ENCODE measurements at regions not wholly inside any gene's neighbourhood (a gene's known extent, or its start where the extent isn't known, plus 50 kb on each side); places are given as distances from the start of the nearest gene placed in this dataset.
"Not testable (repeated sequence)": the region's sequence is repeated elsewhere in the genome, so short reads cannot be mapped to it uniquely, and the experiment has no call there.

DNA sequence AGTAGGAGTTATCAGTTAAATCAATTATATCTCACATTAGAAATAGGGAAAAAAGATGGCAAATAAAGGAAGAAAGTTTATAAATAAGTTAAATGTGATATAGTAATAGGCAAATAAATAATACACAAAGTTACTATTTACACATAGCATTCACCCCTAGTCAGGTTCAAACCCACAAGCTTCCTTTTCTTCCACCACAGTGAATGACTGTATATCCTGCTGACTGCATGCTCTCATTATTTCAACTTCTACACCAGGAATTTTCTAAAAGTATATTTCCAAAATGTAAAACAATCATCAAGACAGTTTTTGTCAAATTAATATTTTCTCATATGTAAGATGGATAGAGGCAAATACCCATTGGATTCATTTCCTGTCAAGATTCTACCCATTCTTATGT, 548.6 kb upstream of the SLITRK5 start:
- DNase-seq = no peak

DNA sequence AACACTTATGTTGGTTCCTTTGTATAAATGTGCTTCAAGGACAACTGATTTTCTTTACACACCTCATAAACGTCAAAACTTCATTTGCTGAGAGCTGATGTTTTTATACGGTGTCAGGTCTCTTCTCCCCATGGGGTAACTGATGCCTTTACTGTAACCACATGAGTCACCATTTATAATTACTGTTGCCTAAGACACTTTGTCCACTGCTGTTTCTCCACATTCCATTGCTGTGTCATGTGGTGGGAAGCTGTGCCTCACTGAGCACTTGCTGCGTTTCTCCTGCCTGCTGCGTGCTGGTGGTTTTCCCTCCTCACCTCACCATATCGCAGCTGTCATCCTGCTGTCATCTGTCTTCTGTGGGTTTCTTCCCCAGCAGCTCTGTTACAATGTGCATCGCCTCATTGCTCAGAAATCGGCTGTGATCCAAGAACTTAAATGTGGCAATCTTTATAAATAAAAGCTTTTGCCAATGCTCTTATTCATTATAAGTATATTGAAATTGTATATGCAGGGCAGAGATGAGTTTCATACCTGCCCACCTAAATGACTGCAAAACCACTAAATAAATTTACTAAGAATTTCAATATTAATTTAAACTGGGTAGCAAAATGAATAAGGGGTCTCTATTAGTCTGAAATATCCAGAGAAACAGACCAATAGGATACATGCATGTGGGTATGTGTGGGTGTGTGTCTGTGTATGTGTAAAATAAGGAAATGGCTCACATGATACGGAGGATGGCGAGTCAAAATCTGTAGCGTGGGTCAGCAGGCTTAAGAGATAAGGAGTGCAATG, 547.0 kb upstream of the SLITRK5 start:
- DNase-seq = no peak

DNA sequence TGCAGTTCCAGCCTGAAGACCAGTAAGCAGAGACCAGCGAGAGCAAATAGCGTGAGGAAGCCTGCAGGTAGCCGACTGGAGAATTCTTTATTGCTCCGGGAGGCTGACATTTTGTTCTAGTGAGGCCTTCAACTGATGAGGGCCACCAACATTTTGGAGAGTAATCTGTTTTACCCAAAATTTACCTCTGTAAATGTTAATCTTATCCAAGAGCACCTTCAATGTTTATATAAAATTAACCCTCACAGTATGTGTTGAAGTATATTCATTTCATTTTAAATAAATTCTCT, 546.4 kb upstream of the SLITRK5 start:
- DNase-seq = no peak

DNA sequence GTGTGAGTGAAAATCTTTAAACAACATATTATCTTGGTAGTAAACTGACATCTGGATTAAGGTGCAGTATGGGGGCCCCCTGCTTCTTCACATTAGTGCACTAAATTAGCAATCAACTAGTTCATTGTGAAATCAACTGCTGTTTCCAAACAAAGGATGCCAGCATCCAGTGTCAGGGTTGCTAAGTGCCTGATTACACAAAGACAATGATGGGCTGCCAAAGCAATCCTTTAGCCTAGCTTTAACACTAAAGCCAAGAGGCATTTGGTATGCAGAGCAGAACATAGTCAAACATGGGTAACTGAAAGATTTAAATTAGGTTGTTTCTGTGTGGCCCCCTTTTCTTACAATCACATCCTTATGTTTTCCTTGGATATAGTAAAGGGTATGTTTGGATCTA, 543.1 kb upstream of the SLITRK5 start:
- no peak for DNase-seq

DNA sequence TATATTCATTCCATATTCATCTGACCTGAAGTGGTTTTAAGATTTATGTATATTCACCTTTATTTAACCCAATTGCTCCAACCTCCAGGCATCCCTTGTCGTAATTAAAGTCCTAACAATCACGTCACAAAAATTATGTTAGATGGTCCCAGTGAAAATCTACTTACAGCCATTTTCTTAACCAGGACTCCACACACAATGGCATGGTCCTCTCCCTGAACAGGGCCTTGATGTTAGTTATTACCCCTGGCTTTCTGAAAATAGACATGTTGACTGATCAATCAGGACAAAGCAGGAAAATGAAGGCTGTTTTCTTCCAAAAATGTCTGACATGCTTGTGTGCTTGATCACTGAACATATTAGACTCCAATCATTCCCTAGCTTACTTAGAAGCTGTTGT, 542.7 kb upstream of the SLITRK5 start:
- DNase-seq = no peak

DNA sequence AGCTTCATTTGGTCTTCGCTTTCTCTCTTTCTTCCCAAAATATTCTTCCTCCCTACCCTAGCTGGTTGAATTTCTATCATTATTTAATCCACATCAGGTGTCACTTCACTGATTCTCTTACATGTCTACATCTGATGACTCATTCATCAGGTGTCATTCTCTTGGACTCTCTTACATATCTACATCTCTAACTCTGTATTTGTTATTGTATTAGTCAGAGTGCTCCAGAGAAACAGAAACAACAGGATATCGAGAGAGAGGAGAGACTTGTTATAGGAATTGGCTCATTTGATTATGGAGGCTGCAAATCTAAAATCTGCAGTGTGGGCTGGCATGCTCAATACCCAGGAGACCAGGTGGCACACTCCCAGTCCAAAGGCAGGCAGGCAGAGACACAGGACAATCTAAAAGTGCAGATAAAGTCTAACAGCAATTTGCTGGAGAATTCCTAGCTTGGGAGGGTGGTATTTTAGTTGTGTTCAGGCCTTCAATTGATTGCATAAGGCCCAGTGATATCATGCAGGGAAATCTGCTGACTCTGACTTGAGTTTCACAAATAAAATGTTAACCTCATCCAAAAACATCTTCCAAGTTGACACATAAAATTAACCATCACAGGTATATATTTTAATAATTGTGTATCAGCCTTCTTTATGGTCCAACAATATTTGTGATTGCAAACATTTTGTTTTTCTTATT, 541.4 kb upstream of the SLITRK5 start:
- no peak for DNase-seq

DNA sequence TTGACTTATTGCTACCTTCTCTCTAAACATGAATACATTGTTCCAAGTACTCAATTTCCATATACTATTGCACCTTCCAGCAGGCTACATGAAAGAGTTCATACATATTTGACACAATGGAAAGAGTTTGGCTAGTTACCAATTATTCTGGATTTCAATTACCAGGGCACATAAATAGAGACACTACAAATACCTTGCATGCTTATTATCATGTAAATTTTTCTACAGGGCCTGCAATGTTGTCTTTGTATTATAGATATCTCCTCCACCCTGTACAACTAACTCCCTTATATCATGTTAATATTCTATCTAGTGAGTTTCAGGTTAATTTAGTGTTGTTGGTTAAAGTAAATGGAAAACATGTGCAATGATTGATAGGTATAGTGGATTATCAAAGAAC, 540.7 kb upstream of the SLITRK5 start:
- no peak for DNase-seq

DNA sequence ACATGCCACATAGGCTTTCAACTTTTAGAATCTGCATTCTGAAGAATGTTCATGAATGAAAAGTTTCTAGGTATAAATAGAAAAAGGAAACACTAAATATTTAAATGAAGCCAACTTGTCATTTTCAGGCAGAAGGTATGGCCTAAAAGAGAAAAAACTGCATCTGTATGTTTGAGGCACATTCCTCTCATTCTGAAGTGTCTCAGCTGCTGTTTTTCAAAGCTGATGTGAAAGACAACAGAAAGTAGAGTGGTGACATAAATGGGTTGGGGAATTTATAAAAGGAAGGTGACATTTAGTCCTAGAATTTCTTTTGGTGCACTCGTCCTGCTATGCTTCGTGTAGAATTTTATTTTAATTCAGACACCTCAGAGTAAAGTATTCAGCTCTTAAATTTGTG, 539.6 kb upstream of the SLITRK5 start:
- no peak for DNase-seq

DNA sequence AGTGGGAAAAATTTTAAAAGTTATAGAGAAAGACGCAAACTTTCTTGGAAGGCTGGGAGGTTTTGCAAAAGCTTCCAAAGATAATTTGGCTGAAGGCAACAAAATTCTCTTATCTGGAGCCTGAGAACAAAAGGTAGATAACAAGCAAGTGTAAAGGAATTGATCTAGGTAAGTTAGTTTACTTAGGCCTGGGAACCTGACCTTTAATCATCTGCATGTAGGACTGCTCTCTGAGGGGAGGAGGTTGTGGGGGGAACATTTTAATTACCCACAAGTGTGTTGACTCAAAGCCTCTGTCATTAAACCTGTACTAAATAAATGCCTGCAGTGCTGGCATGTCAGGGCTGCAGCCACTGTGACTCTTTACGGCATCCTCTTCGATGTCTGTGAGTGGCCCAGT, 532.3 kb upstream of the SLITRK5 start:
- DNase-seq = no peak

DNA sequence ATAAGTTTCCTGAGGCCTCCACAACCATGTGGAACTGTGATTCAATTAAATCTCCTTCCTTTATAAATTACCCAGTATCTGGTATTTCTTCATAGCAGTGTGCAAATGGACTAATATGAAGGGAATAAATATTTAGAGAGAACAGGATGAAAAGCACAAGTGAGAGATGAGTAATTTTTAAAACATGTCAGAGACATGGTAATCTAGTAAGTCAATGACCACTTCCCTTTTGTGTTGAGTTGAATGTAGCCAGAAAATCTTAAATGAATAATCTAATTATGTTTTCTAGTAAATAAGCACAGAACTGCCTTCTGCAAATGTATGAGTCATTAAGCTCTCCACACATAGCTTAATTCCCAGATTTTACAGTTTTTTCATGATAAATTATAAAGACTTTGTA, 524.1 kb upstream of the SLITRK5 start:
- DNase-seq = no peak

DNA sequence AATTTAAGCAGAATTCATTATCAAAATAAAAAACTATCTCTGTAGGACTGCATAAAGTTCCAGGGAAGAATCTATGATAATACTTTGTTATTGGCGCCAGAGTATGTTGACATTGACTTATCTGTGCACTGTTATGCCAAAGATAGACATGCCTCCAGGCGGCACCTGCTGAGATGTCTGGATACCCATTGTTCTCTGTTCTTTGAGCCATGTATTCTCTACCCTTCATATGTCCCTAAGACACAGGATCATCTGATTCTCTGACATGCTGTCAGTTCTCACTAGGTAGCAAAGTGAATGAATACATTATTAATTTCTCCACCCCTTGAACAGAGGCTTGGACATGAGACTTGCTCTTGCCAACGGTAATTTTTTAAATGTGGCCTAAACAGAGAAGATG, 517.8 kb upstream of the SLITRK5 start:
- DNase-seq = no peak

DNA sequence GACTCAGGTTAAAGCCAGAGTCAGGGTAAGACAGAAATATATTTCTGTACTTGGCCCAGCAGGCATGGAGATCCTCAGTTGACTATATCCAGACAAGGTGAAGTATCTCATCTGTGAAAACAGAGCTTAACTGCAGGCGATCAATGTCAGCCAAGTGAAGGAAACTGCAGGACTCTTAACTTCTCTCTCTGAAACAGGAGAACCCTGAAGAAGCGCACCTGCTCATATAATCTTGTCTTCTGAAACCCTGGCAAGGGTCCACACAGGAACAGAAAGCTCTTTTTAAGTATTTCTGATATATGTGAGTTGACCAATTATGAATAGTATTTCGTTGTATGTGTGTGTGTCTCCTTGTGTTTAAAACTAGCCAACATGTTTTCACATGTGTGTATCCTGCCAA, 504.8 kb upstream of the SLITRK5 start:
- DNase-seq = no peak

DNA sequence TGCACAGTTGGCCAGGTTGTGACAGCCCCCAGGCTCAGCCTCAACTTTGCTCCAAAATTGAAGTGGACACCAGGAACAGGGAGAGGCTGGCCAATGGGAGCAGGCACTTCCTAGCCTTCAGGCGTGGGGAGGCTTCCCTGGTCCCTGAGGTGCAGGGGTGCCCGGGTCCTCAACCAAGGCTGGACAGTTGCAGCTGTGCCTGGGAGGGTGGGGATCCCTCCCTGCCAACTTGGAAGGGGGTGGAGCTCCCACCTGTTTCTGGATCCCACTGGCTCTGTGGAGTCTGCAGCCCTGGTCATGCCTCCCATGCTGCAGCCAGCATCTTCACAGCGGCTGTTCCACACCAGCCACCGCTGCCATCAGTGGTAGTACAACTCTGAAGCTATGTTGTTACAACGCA, 502.8 kb upstream of the SLITRK5 start:
- DNase-seq = no peak

DNA sequence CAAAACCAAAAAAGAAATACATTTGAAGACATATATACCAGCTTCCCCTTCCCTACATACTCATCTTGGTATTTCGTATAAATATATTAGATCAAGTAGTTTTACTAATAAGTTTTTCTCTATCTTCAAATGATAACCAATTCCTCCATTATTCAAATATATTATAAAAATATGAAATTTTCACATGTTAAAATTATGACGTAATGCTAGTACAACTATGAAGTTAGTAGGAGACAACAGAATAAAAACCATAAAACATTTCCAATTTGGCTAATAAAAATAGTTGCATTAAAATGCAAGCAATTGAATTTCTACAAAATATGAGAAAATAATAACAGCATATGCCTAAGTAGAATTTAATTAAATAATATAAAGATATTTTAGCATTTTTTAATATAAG, 501.8 kb upstream of the SLITRK5 start:
- DNase-seq = no peak

DNA sequence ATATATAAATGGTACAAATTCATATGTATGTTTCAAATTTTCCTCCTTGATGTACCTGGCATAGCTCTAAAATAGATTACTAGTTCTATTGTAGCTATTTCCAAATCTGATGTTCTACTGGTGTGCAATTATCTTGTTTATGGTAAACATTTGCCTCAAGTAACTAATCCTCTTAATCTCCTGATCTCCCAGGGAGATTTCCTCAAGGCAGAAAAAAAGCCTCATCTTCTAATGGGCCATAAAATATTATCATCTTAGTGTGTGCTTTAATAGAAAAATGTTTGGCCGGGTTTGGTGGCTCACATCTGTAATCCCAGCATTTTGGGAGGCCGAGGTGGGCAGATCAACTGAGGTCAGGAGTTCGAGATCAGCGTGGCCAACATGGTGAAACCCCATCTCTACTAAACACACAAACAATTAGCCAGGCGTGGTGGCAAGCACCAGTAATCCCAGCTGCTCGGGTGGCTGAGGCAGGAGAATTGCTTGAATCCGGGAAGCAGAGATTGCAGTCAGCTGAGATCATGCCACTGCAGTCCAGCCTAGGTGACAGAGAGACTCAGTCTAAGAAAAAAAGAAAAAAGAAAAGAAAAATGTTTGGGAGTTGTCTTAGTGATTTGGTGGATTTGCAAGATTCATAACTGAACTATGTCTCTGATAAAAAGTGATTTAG, 498.9 kb upstream of the SLITRK5 start:
- no peak for DNase-seq

DNA sequence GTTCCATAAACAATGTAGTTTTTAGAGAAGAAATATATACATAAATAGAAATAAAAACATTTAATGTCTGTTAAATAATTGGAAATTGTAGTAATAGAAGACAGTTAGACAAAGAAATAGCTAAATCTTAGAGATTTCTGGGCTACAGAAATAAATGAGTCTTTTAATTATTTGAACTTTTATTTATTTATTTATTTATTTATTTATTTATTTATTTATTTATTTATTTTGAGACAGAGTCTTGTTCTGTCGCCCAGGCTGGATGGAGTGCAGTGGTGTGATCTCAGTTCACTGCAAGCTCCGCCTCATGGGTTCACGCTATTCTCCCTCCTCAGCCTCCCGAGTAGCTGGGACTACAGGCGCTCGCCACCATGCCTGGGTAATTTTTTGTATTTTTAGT, 486.0 kb upstream of the SLITRK5 start:
- not testable (repeated sequence) for DNase-seq

DNA sequence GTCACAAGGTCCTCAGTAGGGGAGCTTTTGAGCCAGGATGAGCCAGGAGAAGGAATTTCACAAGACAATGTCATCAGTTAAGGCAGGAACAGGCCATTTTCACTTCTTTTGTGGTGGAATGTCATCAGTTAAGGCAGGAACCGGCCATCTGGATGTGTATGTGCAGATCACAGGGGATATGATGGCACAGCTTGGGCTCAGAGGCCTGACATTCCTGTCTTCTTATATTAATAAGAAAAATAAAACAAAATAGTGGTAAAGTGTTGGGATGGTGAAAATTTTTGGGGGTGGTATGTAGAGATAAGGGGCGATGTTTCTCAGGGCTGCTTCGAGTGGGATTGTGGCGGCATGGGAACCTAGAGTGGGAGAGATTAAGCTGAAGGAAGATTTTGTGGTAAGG, 484.5 kb upstream of the SLITRK5 start:
- DNase-seq = not testable (repeated sequence)

DNA sequence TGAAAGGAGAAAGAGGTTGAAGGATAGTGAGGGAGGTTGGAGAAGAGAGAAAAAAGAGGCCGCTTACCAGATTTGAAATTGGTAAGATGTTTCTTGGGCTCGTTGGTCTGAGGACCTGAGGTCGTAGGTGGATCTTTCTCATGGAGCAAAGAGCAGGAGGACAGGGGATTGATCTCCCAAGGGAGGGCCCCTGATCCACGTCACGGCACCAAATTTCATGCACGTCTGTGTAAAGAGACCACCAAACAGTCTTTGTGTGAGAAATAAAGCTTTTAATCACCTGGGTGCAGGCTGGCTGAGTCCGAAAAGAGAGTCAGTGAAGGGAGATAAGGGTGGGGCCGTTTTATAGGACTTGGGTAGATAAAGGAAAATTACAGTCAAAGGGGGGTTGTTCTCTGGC, 479.7 kb upstream of the SLITRK5 start:
- DNase-seq = not testable (repeated sequence)

DNA sequence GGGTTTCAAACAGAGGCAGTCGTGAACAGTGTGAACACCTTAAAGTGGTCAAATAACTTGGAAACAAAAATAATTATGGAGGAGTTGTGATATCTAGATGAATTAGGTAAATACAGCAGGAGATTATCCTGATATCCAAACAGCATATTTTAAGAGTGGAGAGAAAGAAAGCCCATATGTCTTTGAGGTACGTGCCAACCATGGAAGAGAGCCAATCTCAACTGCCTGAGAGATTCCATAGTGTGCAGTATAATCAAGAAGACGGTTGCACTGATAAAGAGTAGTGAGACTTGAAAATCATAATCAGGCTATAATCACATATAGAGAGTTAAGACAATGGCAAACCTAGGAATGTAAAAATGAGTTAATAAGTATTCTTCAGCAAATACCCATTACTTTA, 472.8 kb upstream of the SLITRK5 start:
- DNase-seq = no peak

DNA sequence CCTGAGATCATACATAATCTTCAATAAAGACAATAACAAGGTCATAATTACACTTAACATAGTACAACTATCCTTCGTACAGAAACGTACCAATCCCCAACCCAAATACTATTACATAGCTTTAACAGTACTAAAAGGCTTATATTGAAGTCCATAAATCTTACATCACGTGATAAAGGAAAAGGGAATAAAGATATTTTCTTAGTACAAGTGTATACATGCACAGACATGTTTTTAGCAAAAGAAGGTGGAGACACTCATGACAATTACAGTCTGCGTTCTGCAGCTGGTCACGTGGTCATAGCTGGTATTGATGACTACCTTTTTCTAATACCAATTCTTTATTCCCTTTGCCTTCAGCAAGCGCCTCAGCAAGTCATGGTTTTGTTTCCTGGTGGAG, 464.5 kb upstream of the SLITRK5 start:
- no peak for DNase-seq

DNA sequence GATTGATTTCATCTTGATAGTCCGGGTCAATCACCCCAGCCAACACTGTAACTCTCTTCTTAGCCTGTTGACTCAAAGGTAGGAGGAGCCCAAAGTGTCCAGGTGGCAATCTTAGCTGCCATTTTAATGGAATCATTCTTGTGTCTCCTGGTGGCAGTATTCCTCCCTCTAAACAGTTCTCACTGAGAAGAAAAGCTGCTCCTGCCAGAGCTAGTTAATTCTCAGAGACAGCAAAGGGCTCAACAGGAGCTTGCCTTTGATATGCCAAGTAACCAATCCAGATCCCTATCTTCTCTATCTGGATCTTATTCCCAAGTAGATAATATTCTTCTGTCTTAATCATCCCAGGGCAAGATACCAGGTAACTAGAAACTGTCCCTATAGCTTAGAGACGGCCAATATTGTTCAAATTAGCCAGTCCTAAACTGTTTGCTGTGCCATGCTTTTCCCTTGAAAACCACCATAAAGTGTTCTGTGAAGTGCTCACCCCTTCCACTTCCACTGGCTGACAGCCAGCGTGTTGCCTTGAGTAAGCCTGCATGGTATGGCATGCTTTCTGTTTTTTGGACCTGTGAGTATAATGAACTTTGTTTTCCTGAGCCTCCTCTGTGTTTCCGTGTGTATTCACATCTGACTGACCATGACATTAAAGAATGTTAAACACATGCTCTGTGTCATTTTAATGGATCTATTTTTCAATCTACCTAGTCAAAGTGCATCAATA, 463.7 kb upstream of the SLITRK5 start:
- no peak for DNase-seq

DNA sequence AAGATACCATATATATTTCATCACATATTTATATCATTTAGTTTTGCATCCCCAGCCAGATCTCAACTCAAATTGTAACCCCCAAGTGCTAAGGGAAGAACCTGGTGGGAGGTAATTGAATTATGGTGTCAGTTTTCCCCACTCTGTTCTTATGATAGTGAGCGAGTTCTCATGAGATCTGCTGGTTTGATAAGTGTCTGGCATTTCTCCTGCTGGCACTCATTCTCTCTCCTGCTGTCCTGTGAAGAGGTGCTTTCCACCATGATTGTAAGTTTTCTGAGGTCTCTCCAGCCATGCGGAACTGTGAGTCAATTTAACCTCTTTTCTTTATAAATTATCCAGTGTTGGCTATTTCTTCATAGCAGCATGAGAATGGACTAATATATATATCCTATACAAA, 462.5 kb upstream of the SLITRK5 start:
- DNase-seq = no peak

DNA sequence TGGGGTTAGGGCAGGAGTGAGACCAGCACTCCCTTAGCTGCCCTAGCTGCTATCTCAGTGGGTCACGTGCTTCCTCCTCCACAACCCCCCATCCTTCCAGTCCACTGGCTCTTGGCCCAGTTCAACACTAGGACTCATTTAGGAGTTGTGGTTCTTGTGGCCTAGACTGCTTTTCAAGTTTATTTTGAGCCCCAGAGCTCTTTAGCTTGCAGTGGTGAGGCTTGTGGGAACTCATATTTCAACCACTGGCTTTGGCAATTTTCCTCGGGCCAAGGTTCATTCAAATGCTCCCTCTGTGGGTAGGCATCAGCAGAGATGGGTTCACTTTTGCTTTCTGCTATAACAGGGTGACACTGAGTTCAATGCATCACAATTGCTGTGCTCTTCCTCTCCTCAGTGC, 436.2 kb upstream of the SLITRK5 start:
- no peak for DNase-seq

DNA sequence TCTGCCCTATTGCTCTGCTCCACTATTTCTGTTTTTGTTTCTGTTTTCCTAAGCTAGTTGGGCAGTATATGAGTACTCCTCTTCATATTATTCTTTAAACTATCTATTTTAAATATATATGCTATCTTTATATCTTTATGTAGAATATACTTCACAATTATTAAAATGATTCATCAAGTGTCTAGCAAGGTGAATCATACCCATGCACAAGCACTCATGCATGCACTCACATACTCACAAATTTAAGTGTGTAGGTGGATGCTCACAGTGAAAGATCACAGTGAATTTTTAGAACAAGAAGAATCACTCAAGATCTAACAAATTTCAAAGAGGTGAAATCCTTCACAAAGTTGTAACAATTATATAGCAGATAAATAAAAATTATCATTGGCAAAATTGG, 435.6 kb upstream of the SLITRK5 start:
- DNase-seq = no peak

Measured in NCI-H2227 treated with DMSO at 0.1 percent for 48 hours (cell line).